A673 (cell line): ENCODE measurements at regions not wholly inside any gene's neighbourhood (a gene's known extent, or its start where the extent isn't known, plus 50 kb on each side); places are given as distances from the start of the nearest gene placed in this dataset.

Experiments used
- BruUV-seq: library from RNA; stranded (reverse); fragments of 400-500 nt; replicated peaks from 2 replicates; lab custom pipeline; 2021; lab: Mats Ljungman, UMichigan
- CTCF ChIA-PET: fragments of 300-600 bp; sonication (Branson Sonifier 250); formaldehyde crosslinking; loops from one replicate; lab custom pipeline; 2022; ENCODE audit warnings: antibody characterized with exemption; lab: Charles Lee
- POLR2A ChIA-PET: fragments of 300-600 bp; sonication (Branson Sonifier 250); formaldehyde crosslinking; loops from one replicate; lab custom pipeline; 2022; ENCODE audit warnings: antibody characterized with exemption; ENCODE audit not compliant: low non-redundant PET; lab: Charles Lee
- DNase-seq: peaks from one replicate; pipeline ENCODE4 v3.0.0-alpha.2; 2015; ENCODE audit warnings: low spot score
- H3K27ac ChIP-seq: fragments of 200-600 bp; sonication (generic); 2 replicates; pipeline ENCODE4 v1.5.1; 2016; ENCODE audit warnings: mixed run types, low read depth, mild to moderate bottlenecking, mixed read lengths, antibody characterized with exemption, low read length; ENCODE audit not compliant: poor library complexity, severe bottlenecking
- H3K27me3 ChIP-seq: fragments of 200-600 bp; sonication (generic); replicated peaks from 2 replicates; pipeline ENCODE4 v1.6.1; 2017; ENCODE audit warnings: mixed run types, low read depth, mild to moderate bottlenecking, mixed read lengths, antibody characterized with exemption, low read length; ENCODE audit not compliant: insufficient read depth, poor library complexity
- H3K36me3 ChIP-seq: fragments of 200-600 bp; sonication (generic); 2 replicates; pipeline ENCODE4 v1.6.1; 2016; ENCODE audit warnings: mixed run types, mild to moderate bottlenecking, mixed read lengths, antibody characterized with exemption, low read length; ENCODE audit not compliant: insufficient read depth, poor library complexity, severe bottlenecking
- H3K4me1 ChIP-seq: fragments of 200-600 bp; sonication (generic); 2 replicates; pipeline ENCODE4 v1.6.1; 2017; ENCODE audit warnings: mixed run types, mild to moderate bottlenecking, mixed read lengths, antibody characterized with exemption, low read length; ENCODE audit not compliant: insufficient read depth, poor library complexity, severe bottlenecking
- H3K4me3 ChIP-seq: fragments of 200-600 bp; sonication (generic); 2 replicates; pipeline ENCODE4 v1.5.1; 2016; ENCODE audit warnings: low read depth, mixed run types, mild to moderate bottlenecking, mixed read lengths, low read length; ENCODE audit not compliant: poor library complexity, severe bottlenecking
- H3K9me3 ChIP-seq: fragments of 200-600 bp; sonication (generic); 2 replicates; pipeline ENCODE4 v1.6.1; 2016; ENCODE audit warnings: mixed run types, low read depth, mild to moderate bottlenecking, mixed read lengths, antibody characterized with exemption, low read length; ENCODE audit not compliant: poor library complexity, severe bottlenecking
- EZH2 ChIP-seq: fragments of 200-600 bp; sonication (generic); IDR thresholded peaks from 2 replicates; pipeline ENCODE4 v1.6.1; 2017; ENCODE audit warnings: borderline replicate concordance, low read depth, mild to moderate bottlenecking, mixed read lengths, antibody characterized with exemption, low read length; ENCODE audit not compliant: poor library complexity, severe bottlenecking
- intact Hi-C: fragments of 100-400 bp; cut with micrococcal nuclease; formaldehyde crosslinking; loops from one replicate; pipeline ENCODE4 v1.10.0; 2022; ENCODE audit not compliant: unreplicated experiment
- TF ChIP-seq, protein P1 (sequence below): fragments of 300-800, 200-600 bp; sonication (generic); conservative IDR thresholded peaks from 2 replicates; pipeline ENCODE4 v1.5.1; 2017; ENCODE audit warnings: low read depth, mild to moderate bottlenecking, antibody characterized with exemption, low read length, moderate library complexity, mixed read lengths

DNA sequence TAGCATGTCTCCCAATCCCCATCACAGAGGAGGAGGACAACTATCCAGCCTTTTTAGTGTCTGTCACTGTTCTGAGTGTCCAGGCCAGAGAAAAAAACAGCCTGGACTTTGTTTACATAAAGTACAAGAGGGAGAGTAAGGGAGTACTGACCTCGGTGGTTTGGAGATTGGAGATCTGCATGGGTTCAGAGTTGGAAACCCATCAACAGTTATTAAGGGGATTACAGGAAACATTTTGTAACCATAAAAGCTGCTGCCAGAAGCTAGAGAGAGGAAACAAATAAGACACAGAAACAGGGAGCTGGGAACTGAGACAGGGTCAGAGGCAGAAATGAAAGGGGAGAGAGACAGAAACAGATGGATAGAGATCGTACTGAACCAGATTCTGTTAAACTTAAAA is 131.5 kb upstream of the CTTNBP2NL start:
- Histone ChIP-seq H3K9me3 (no peaks in the 10 kb centered on the region), H3K36me3 (no peaks in the 10 kb centered on the region), H3K27me3 (peaks cover 41% of the 10 kb centered on the region), H3K4me1 (no peaks in the 10 kb centered on the region), H3K27ac (no peak overlapping the region), H3K4me3 (no peak overlapping the region)
- ChIA-PET POLR2A (no interaction called here), CTCF (no interaction called here)
- intact Hi-C loops, result no loop called here
- BruUV-seq, result no TSS peak
- TF ChIP-seq EZH2, result no peak
- TF ChIP-seq, protein P1, sequence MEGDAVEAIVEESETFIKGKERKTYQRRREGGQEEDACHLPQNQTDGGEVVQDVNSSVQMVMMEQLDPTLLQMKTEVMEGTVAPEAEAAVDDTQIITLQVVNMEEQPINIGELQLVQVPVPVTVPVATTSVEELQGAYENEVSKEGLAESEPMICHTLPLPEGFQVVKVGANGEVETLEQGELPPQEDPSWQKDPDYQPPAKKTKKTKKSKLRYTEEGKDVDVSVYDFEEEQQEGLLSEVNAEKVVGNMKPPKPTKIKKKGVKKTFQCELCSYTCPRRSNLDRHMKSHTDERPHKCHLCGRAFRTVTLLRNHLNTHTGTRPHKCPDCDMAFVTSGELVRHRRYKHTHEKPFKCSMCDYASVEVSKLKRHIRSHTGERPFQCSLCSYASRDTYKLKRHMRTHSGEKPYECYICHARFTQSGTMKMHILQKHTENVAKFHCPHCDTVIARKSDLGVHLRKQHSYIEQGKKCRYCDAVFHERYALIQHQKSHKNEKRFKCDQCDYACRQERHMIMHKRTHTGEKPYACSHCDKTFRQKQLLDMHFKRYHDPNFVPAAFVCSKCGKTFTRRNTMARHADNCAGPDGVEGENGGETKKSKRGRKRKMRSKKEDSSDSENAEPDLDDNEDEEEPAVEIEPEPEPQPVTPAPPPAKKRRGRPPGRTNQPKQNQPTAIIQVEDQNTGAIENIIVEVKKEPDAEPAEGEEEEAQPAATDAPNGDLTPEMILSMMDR, result no peak
- DNase-seq, result no peak

DNA sequence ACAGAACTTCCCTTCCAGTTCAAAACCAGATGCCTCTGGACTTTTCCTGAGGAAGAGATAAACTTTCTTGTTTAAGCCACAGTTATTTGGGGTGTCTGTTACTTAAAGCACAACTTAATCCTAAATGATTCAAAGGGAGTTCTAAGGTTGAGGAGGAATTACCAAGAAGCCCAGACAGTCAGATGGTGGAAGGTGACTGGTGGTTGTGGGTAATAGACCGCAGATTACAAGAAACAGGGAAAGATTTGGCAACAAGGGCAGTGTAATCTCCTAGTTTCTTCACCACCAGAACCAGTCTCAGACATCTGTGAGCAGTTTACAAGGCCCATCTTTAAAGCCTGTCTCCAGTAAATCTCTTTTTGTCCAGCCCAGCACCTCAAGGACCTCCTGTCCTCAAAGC is 130.1 kb upstream of the CTTNBP2NL start:
- Histone ChIP-seq H3K27ac (no peak overlapping the region), H3K9me3 (no peaks in the 10 kb centered on the region), H3K4me1 (no peaks in the 10 kb centered on the region), H3K36me3 (no peaks in the 10 kb centered on the region), H3K27me3 (peaks cover 54% of the 10 kb centered on the region), H3K4me3 (no peak overlapping the region)
- intact Hi-C loops, result no loop called here
- BruUV-seq, result no TSS peak
- DNase-seq, result no peak
- ChIA-PET POLR2A (no interaction called here), CTCF (no interaction called here)
- TF ChIP-seq, protein P1, result no peak
- TF ChIP-seq EZH2, result no peak

DNA sequence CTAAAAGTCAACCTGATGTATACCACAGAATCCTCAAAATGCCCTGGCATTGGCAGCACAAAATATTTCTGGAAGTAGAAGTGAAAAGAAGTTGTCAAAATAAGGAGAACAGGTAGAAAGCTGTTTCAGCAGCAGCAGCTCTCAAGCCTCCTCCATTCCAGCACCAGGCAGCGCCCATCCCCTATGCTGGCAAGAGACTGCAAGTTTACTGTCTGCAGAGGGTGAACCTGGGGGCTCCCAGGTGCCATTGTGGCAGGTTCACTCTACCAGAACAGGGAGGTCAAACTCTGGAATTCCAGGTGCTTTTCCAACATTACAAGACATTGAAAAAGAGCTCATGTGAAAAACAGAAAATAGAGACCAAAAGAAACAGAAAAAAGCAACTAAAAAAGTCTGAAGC is 128.8 kb upstream of the CTTNBP2NL start:
- no TSS peak for BruUV-seq
- ChIA-PET CTCF (no interaction called here), POLR2A (no interaction called here)
- H3K27ac ChIP-seq, result no peak overlapping the region
- no peak for DNase-seq
- peaks cover 61% of the 10 kb centered on the region for H3K27me3 ChIP-seq
- no peak overlapping the region for H3K4me3 ChIP-seq
- no peaks in the 10 kb centered on the region for H3K9me3 ChIP-seq
- TF ChIP-seq, protein P1, result no peak
- intact Hi-C loops, result no loop called here
- no peaks in the 10 kb centered on the region for H3K36me3 ChIP-seq
- H3K4me1 ChIP-seq, result no peaks in the 10 kb centered on the region
